ENCODE measurements at regions not wholly inside any gene's neighbourhood (a gene's known extent, or its start where the extent isn't known, plus 50 kb on each side); places are given as distances from the start of the nearest gene placed in this dataset.

GRCh38 chr7:18162657-18163056 lies 135.0 kb upstream of the PRPS1L1 start:
- Histone ChIP-seq H3K27ac (no peak overlapping the region), H3K27me3 (no peaks in the 10 kb centered on the region), H3K4me3 (no peak overlapping the region), H3K4me1 (replicated peaks in 1 of 2) (peaks cover 0 to 11% of the 10 kb centered on the region in 2 donors), H3K36me3 (replicated peaks in 1 of 2) (no peaks in the 10 kb centered on the region), H3K9me3 (replicated peaks in 1 of 3) (no peaks in the 10 kb centered on the region)
- WGBS, 4 donors: 59 to 80% (median 62%) methylated on average over 1 of the region's 1 CpG
- no peak for TF ChIP-seq POLR2A (IDR thresholded peaks at IDR 0.05)
- TF ChIP-seq CTCF (IDR thresholded peaks at IDR 0.05): no peak
- DNase-seq: no peak
- intact Hi-C loops (cut with DNase I): no loop called here

GRCh38 chr7:18163091-18163490 lies 135.4 kb upstream of the PRPS1L1 start:
- WGBS, 4 donors: 88 to 92% (median 91%) methylated on average over 3 of the region's 3 CpGs
- Histone ChIP-seq H3K4me1 (replicated peaks in 1 of 2) (peaks cover 0 to 11% of the 10 kb centered on the region in 2 donors), H3K27me3 (no peaks in the 10 kb centered on the region), H3K36me3 (replicated peaks in 1 of 2) (no peaks in the 10 kb centered on the region), H3K4me3 (no peak overlapping the region), H3K27ac (no peak overlapping the region), H3K9me3 (replicated peaks in 1 of 3) (no peaks in the 10 kb centered on the region)
- DNase-seq: no peak
- intact Hi-C loops (cut with DNase I): no loop called here
- TF ChIP-seq CTCF (IDR thresholded peaks at IDR 0.05) (no peak), POLR2A (IDR thresholded peaks at IDR 0.05) (no peak)

- H3K4me1 ChIP-seq (replicated peaks in 1 of 2): peaks cover 0 to 11% of the 10 kb centered on the region in 2 donors
- intact Hi-C loops (cut with DNase I): no loop called here
- no peak overlapping the region for H3K4me3 ChIP-seq
- no peak overlapping the region for H3K27ac ChIP-seq
- no peaks in the 10 kb centered on the region for H3K27me3 ChIP-seq
- WGBS, 4 donors: 38 to 68% (median 59%) methylated on average over 1 of the region's 1 CpG
- no peaks in the 10 kb centered on the region for H3K36me3 ChIP-seq (replicated peaks in 1 of 2)
- no peak for DNase-seq
- H3K9me3 ChIP-seq (replicated peaks in 1 of 3): no peaks in the 10 kb centered on the region
- no peak for TF ChIP-seq CTCF (IDR thresholded peaks at IDR 0.05)
- TF ChIP-seq POLR2A (IDR thresholded peaks at IDR 0.05): no peak
These were observed 137.5 kb upstream of the PRPS1L1 start for GRCh38 chr7:18165166-18165565.

- no peaks in the 10 kb centered on the region for H3K36me3 ChIP-seq (replicated peaks in 1 of 2)
- TF ChIP-seq CTCF (IDR thresholded peaks at IDR 0.05): no peak
- TF ChIP-seq POLR2A (IDR thresholded peaks at IDR 0.05): no peak
- H3K27ac ChIP-seq: no peak overlapping the region
- H3K4me1 ChIP-seq (replicated peaks in 1 of 2): peaks cover 0 to 10% of the 10 kb centered on the region in 2 donors
- intact Hi-C loops (cut with DNase I): no loop called here
- no peaks in the 10 kb centered on the region for H3K27me3 ChIP-seq
- 72 to 84% (median 78%) methylated on average over 3 of the region's 3 CpGs for WGBS, 4 donors
- DNase-seq: no peak
- H3K4me3 ChIP-seq: no peak overlapping the region
- H3K9me3 ChIP-seq (replicated peaks in 1 of 3): no peaks in the 10 kb centered on the region
These were observed 138.4 kb upstream of the PRPS1L1 start for GRCh38 chr7:18166002-18166401.
